ENCODE measurements at regions not wholly inside any gene's neighbourhood (a gene's known extent, or its start where the extent isn't known, plus 50 kb on each side); places are given as distances from the start of the nearest gene placed in this dataset.

DNA sequence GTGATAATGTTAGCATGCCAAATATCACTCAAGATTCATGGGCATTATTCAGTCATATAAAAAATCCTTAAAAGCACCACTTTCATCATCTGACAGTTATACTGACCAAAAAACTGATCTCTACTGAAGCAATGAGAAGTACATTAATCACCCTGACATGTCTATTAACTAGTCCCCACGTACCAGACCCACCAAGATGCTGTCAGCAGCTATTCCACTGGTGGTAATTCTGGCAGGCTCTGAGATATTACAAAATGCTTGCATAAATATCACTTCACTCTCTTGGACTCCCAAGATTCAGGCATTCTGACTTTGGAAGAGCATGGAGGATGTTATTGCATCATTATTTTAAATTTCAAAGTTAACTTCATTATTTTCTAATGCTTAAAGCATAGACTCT lies 717.0 kb downstream of the DNAH5 start:
- TF ChIP-seq CTCF (IDR thresholded peaks at IDR 0.05 in 2 of 3, conservative IDR thresholded peaks at IDR 0.05 in 1 of 3; ENCODE audit: borderline replicate concordance in 1 of 3, insufficient read depth in 1 of 3, low read depth in 2 of 3, low read length in 2 of 3) (no peak), EZH2 (IDR thresholded peaks at IDR 0.05) (no peak), SIN3A (IDR thresholded peaks at IDR 0.05; ENCODE audit: low read depth) (no peak), EZH2phosphoT487 (IDR thresholded peaks at IDR 0.05; ENCODE audit: borderline replicate concordance) (no peak), ZNF274 (IDR thresholded peaks at IDR 0.05; ENCODE audit: low read depth, low read length) (no peak), POLR2A (IDR thresholded peaks at IDR 0.05; ENCODE audit: borderline replicate concordance, extremely low read depth, insufficient read depth, insufficient read length) (no peak), REST (IDR thresholded peaks at IDR 0.05; ENCODE audit: low read depth) (no peak), ZBTB33 (IDR thresholded peaks at IDR 0.05; ENCODE audit: extremely low read depth, insufficient replicate concordance, low read length) (no peak), JUND (IDR thresholded peaks at IDR 0.05) (no peak), POLR2AphosphoS5 (IDR thresholded peaks at IDR 0.05; ENCODE audit: low read depth, low read length) (no peak), TCF7L2 (IDR thresholded peaks at IDR 0.05; ENCODE audit: borderline replicate concordance, extremely low read depth, insufficient read depth, insufficient read length) (no peak), SP1 (IDR thresholded peaks at IDR 0.05; ENCODE audit: low read depth) (no peak), ZFX (IDR thresholded peaks at IDR 0.05) (no peak), YY1 (IDR thresholded peaks at IDR 0.05; ENCODE audit: extremely low read depth, insufficient replicate concordance, low read depth, low read length) (no peak)

All from HCT116 (cell line).